NCI-H1694 treated with DMSO at 0.1 percent for 48 hours (cell line): ENCODE measurements at regions not wholly inside any gene's neighbourhood (a gene's known extent, or its start where the extent isn't known, plus 50 kb on each side); places are given as distances from the start of the nearest gene placed in this dataset.

Source experiments
- DNase-seq: peaks from one replicate; lab custom pipeline; 2025; lab: John Stamatoyannopoulos, UW

DNA sequence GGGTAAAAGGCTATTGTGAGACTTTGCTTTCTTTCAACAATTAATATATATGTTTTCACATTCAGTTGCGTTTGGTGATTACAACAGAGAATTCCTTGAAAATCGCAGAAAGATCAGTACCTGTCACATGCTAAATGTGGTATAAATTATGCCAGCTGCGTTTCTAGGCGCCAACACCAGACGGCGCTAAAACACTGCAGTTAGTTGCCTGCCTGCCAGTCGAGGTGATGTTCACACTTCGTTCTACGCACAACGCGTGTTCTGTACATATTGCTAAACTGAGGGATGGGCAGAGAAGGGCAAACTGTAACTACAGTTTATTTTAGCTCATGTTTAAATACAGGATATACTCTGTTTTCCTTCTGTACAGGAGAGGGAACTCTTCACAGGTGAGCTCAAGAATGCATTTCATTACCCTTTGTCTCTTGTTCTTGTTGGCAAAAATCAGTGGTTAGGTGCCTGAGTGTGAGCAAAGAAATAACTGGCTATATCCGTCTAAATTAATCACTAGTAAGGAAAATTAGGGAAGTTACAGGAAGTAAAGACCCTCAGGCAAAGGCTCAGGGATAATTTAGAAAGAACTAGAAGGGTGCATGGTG is 100.1 kb upstream of the RGS17 start:
- DNase-seq = peak; percentile 42

DNA sequence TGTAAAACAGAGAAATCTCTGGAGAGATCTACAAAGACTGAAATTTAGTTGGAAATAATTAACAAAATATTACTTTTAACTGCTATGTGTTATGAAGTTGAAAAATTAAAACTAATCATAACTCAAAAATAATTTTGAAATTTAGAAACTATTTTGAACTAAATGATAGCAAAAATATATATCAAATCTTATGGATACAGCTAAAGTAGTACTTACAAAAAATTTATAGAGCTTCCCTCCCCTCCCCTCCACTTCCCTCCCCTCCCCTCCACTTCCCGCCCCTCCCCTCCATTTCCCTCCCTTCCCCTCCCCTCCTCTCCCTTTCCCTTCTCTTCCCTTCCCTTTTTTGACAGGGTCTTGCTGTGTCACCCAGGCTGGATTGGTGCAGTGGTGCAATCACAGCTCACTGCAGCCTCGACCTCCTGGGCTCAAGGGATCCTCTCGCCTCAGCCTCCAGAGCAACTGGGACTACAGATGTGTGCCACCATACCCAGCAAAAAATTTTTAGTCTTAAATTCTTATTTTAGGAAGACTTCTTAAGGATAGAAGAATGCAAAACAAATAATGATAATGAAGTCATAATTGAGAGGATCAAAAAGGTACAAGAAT is 87.2 kb upstream of the RGS17 start:
- no peak for DNase-seq

DNA sequence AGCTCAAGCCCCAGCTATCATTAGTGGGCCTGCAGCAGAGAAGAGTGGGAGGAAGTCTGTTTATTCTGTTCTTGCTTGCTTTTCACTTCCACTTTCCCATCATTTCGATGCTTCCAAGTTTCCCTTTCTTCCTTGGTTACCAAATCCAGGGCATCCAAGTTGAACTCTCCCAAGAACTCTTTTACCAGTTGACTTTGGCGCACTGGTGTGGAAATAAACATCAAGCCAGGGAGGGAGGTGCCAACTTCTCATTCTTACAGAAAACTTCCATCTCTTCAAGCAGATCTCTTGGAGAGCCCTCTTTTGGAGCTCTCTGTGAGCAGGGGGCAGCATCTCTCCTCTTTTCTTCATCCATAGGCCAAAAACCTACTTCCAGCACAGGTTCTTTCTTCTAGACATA is 85.7 kb upstream of the RGS17 start:
- DNase-seq = no peak

DNA sequence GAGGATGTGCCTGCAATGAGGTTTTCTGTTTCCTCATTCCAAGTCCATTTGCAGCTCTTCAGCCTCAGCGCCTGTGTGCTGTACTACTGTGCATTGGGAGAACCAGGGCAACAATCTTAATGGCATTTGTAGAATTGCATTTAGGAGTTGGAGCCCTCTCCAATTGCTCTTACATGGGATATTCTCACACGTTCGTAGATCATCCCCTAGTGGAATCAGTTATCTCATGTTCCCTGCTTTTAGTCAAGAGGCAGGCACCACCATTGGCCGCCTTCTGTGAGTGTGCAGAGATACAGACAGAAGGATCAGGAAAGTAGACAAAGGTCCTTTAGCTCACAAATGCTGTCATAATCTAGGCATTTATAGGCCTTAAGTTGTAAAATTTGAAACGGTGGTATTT is 84.2 kb upstream of the RGS17 start:
- no peak for DNase-seq

DNA sequence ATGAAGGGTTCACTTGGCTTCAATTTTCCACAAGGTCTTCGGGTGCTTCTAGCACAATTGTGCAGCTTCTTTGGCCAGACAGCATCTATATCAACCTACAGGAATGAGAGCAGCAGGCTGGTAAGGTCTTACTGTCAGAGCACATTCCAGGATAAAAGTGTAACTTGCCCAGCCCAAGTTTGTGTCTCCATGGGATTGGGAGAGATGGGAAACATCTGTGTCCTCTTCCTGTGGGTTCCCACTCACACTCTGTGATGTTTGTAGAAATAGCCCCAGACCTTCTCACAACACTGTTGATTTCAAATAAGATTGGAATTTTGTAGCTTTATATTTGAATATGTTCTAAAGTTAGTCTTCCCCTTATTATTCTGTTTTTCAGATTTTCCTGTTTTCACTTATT is 83.4 kb upstream of the RGS17 start:
- DNase-seq = no peak

DNA sequence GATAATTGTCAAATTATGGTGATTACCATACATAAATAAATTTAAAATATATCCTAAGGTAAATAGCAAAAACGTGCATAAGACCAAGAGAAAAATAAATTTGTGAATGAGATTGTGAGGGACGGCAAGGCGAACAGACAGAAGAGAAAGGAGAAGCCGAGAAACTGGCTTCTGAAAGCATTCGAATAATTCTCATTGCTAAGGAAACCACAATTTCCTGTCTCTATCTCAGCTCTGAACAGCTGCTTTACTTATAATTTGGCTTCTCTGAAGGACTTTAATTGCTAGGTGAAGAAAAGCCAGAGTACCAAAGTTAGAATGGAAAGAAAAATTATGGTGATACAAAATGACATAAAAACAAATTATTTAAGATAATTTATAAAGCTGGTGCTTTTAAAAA is 79.0 kb upstream of the RGS17 start:
- DNase-seq = no peak

DNA sequence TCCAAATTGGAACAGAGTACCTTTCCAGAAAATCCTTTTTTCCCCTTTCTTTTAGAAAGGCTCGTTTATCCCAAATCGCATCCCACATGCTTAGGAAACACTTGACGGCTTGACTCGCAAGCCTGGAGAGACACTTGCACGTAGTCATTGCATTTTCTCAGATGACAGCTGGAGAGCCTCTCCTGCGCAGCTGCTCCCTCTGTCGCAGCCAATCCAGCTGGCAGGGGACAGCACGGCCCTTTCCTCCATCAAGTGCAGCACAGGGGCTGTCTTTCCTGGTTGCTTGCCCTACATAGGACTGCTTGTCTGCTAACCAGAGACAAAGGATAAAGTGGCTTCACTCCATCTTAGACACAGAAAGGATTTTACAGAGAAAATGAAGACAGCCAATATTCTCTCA is 77.6 kb upstream of the RGS17 start:
- peak; percentile 77 for DNase-seq

DNA sequence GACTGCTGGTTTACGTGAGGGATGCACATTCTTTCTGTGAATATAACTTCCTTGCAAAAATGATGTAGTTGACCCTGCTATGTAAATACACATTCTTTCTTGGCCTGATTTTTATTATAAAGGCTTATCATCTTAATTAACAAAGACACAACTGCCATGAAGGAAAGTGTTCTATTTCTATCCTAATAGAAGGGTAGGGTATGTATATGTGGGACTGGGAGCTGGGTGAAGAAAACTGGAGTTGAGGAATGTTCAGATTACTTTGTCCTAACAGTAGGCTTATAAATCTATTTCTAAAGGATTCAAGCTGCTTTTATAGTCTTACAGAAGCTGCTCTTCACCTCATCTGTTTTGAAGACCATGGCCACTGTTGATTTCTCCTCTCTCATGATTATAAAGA is 76.5 kb upstream of the RGS17 start:
- no peak for DNase-seq

DNA sequence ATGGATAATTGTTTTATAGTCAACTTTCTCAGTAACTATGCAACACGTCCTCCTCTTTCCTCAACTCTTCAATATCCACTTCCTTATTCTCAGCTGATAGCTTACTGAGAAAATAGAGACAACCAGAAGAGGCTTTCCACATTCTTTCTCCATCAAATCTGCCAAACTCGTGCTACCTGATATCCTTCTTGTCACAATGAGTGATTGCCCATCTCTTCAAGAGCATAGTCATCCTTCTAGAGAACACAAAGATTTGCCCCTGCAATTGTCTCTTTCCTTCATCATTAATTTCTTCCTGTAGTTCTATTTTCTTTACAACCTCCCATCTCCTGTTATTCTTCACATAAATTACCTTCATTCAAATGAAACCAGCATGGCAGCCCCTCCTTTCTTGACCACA is 75.9 kb upstream of the RGS17 start:
- DNase-seq = no peak

DNA sequence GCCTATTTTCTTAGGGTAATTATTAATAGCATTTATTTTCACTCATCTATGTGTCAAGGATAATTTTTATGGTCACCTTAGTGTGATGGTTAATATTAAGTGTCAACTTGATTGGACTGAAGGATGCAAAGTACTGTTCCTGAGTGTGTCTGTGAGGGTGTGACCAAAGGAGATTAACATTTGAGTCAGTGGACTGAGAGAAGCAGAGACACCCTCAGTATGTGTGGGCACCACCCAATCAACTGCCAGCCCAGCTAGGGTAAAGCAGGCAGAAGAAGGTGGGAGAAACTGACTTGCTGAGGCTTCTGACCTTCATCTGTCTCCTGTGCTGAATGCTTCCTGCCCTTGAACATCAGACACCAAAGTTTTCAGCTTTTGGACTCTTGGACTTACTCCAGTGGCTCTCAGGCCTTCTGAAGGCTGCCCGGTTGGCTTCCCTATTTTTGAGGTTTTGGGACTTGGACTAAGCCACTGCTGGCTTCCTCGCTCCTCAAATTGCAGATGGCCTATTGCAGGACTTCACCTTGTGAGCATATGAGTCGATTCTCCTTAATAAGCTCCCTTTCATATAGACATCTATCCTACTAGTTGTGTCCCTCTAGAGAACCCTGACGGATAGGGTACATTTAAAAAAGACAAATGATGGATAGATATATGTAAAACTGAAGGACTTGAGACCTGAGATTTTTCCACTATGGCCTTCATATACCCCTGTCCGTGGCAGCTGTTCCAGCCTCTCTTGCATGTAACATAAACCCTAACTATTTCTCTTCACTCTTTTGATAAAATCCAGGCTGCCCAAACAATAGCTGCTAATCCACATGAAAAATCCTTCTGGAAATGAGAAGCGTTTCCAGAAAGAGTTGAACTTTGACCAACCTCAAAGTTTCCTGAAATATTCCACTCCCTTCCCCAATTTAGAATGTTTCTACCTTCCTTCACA is 62.1 kb upstream of the RGS17 start:
- DNase-seq = no peak

DNA sequence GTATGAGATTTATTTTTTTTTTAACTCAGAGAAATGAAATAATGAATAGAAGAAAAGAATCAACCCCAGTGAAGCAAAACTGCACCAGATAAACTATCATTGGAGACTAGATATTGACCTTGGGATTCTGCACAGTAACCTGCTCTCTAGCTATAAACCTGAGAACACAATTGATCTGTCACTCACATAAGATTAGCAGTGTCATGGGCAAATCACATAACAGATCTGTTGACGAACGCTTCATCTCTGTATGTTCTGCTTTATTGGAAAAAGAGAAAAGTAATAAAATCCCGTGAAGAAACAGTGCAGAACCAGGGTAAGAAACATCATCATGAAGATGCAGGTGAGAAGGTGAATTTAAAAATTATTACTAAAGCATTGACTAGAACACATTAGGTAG is 52.8 kb upstream of the RGS17 start:
- no peak for DNase-seq
